NCI-H1105 (cell line): ENCODE measurements at regions not wholly inside any gene's neighbourhood (a gene's known extent, or its start where the extent isn't known, plus 50 kb on each side); places are given as distances from the start of the nearest gene placed in this dataset.

Source experiments
- DNase-seq: peaks from one replicate; lab custom pipeline; 2025; lab: John Stamatoyannopoulos, UW

DNA sequence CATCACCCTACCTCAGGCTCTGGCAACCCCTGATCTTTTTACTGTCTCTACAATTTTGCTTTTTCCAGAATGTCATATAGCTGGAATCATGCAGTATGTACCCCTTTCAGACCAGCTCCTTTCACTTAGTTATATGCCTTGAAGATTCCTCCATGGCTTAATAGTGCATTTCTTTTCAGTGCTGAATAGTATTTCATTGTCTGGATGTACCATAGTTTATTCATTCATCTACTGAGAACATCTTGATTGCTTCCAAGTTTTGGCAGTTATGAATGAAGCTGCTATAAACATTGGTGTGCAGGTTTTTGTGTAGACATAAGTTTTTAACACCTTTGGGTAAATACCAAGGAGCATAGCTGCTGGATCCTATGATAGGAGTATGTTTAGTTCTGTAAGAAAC is 50.8 kb upstream of the ANP32A start:
- no peak for DNase-seq

DNA sequence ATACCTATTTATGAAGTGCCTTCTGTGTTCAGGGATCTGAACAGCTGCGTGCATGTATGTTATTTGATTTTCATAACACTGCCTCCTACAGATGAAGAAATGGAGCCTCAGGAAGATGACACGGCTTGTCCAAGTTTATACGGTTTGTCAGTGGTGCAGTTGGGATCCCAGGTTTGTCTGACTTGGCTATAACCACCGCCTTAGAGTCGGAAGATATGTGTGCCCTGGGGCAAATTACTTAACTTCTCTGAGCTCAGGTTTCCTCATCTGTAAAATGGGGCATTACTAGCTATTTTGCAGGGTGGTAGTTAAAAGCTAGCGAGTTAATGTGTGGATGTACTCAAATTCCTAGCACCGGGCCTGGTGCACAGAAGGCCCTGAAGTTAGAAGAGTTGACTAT is 54.1 kb upstream of the ANP32A start:
- DNase-seq, result no peak

DNA sequence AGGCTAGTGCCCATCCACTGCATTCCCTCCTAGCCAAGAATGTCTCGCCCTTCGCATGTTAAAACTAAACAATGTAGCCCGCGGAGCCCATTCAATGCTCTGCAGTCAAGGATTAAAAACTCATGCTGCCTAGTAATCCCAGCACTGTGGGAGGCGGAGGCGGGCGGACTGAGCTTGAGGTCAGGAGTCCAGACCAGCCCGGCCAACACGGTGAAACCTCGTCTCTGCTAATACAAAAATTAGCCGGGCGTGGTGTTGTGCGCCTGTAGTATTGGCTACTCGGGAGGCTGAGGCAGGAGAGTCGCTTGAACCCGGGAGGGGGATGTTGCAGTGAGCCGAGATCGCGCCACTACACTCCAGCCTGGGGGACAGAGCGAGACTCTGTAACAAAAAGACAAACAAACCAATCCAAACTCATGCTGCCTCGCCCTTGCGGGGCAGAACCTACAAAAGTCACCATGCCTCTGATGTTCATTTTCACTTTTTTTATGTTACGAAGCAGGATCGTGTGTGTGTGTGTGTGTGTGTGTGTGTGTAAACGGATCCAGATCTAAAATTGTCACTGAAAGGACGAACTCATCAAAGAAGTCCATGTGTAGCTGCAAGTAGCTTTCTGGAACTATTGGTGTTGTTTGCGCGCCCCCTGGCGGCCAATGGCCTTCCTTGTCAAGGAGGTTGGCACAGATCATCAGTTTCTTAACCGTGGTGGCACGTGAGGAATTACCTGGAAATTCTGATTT is 54.8 kb upstream of the SPESP1 start:
- DNase-seq, result peak; percentile 94

DNA sequence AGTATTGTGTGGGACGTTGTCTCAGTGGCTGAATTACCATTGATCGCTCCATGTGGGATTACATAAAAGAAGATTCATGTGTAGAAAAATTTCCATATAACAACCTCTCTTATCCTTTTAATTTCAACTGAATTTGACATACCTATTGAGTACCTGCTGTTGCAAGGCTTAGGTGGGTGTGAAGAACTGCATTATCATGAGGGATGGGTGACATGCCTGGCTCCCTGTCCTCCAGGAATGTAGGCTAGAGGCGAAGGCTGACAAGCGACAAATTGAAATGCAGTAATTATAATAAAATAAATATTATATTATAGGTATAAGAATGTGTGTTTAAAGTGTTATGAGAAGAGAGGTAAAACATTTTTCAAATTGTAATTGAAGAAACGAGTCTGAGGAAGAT is 52.7 kb upstream of the SPESP1 start:
- DNase-seq, result no peak

DNA sequence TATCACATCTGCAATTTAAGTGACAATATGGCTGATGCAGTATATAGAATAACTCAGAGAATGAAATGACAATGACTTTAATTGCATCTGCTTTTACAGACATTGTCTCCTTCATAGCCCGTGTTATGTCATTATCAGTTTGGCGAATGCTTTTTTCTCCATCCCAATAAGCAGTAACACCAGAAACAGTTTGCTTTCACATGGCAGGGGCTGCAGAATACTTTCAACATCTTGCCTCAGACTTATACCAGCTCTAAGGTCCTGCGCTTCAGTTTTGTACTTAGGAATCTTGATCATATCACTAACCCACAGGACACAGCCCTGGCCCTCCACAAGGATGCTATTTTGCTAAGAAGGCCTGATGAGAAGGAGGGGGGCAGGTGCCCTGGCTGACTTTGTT is 49.9 kb upstream of the SPESP1 start:
- DNase-seq, result no peak
